22Rv1 (cell line): ENCODE measurements at regions not wholly inside any gene's neighbourhood (a gene's known extent, or its start where the extent isn't known, plus 50 kb on each side); places are given as distances from the start of the nearest gene placed in this dataset.

Source experiments
- CTCF ChIP-seq: fragments of 450-650 bp; IDR thresholded peaks from 2 replicates; pipeline ENCODE4 v1.5.1; 2017; ENCODE audit warnings: mild to moderate bottlenecking
- ZFX ChIP-seq: fragments of 450-650 bp; IDR thresholded peaks from 2 replicates; pipeline ENCODE4 v1.6.1; 2017; ENCODE audit warnings: antibody characterized with exemption, borderline replicate concordance

DNA sequence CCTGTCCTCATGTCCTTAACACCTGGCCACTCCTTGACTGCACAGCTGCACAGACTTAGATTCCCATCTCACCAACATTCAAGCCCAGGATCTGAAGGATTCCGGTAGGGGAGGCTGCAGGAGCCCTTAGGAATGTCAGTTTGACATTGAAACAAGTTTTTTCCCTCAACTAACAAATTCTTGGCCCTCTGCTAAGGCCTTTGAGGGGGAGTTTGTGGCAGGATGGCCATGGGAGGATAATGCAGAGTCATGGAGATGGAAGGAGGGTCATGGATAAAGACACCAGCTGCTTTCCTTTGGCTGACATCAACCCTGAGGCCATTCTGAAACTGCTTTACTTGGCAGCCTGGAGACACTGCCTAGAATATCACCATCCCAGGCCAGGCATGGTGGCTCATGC, 63.4 kb upstream of the PPP2R5A start:
- TF ChIP-seq CTCF (no peak), ZFX (no peak)
